GM23338 (cell line): ENCODE measurements at regions not wholly inside any gene's neighbourhood (a gene's known extent, or its start where the extent isn't known, plus 50 kb on each side); places are given as distances from the start of the nearest gene placed in this dataset.

Experiments used
- ATAC-seq: fragments of 200-7000 bp; cut with Tn5 transposase; 3 replicates; pipeline ENCODE4 v1.9.1; 2020
- DNase-seq: peaks from one replicate; pipeline ENCODE4 v3.0.0-alpha.2; 2015; ENCODE audit warnings: low spot score
- H2AFZ ChIP-seq: fragments of 200-600 bp; sonication (generic); 2 replicates; pipeline ENCODE4 v1.8.0; 2016; ENCODE audit warnings: antibody characterized with exemption, mild to moderate bottlenecking, moderate library complexity
- H3F3A ChIP-seq: fragments of 200-600 bp; sonication (generic); replicated peaks from 2 replicates; pipeline ENCODE4 v1.8.0; 2017; ENCODE audit warnings: antibody characterized with exemption, mixed run types, low read depth
- H3K27ac ChIP-seq: fragments of 200-600 bp; sonication (generic); 2 replicates; pipeline ENCODE4 v1.6.1; 2016; ENCODE audit warnings: low read depth
- H3K27me3 ChIP-seq: fragments of 200-600 bp; sonication (generic); 2 replicates; pipeline ENCODE4 v1.8.0; 2016; ENCODE audit warnings: mild to moderate bottlenecking, mixed run types, moderate library complexity; ENCODE audit not compliant: insufficient read depth
- H3K36me3 ChIP-seq: fragments of 200-600 bp; sonication (generic); 2 replicates; pipeline ENCODE4 v1.8.0; 2016; ENCODE audit warnings: mild to moderate bottlenecking; ENCODE audit not compliant: insufficient read depth
- H3K4me1 ChIP-seq: fragments of 200-600 bp; sonication (generic); 2 replicates; pipeline ENCODE4 v1.8.0; 2016; ENCODE audit warnings: mild to moderate bottlenecking, moderate library complexity; ENCODE audit not compliant: insufficient read depth
- H3K4me2 ChIP-seq: fragments of 200-600 bp; sonication (generic); 2 replicates; pipeline ENCODE4 v1.7.1; 2017; ENCODE audit warnings: mixed run types
- H3K4me3 ChIP-seq: fragments of 200-600 bp; sonication (generic); 2 replicates; pipeline ENCODE4 v1.6.1; 2016; ENCODE audit warnings: mixed run types
- H3K79me2 ChIP-seq: fragments of 200-600 bp; sonication (generic); replicated peaks from 2 replicates; pipeline ENCODE4 v1.8.0; 2017; ENCODE audit warnings: mild to moderate bottlenecking; ENCODE audit not compliant: insufficient read depth
- H3K9me2 ChIP-seq: fragments of 200-600 bp; sonication (generic); 2 replicates; pipeline ENCODE4 v1.8.0; 2017; ENCODE audit not compliant: insufficient read depth
- H4K20me1 ChIP-seq: fragments of 200-600 bp; sonication (generic); replicated peaks from 2 replicates; pipeline ENCODE4 v1.8.0; 2017; ENCODE audit warnings: mild to moderate bottlenecking; ENCODE audit not compliant: insufficient read depth
- H3K27ac Mint-ChIP-seq: 2 replicates; pipeline ENCODE4 v1.8.0; 2020; ENCODE audit warnings: inconsistent platforms, mild to moderate bottlenecking, moderate library complexity, mixed read lengths
- H3K27me3 Mint-ChIP-seq: 3 replicates; pipeline ENCODE4 v1.8.0; 2022; ENCODE audit warnings: low read depth, mild to moderate bottlenecking, moderate library complexity, mixed read lengths, inconsistent platforms; ENCODE audit not compliant: insufficient read depth, poor library complexity
- H3K36me3 Mint-ChIP-seq: 3 replicates; pipeline ENCODE4 v1.8.0; 2021; ENCODE audit warnings: low read depth, mild to moderate bottlenecking, inconsistent platforms, moderate library complexity, mixed read lengths
- H3K4me1 Mint-ChIP-seq: 3 replicates; pipeline ENCODE4 v1.8.0; 2020; ENCODE audit warnings: mild to moderate bottlenecking, inconsistent platforms, mixed read lengths
- H3K4me3 Mint-ChIP-seq: 3 replicates; pipeline ENCODE4 v1.8.0; 2021; ENCODE audit warnings: moderate library complexity, mild to moderate bottlenecking, inconsistent platforms, mixed read lengths
- H3K9me3 Mint-ChIP-seq: 3 replicates; pipeline ENCODE4 v1.8.0; 2020; ENCODE audit warnings: moderate library complexity, mild to moderate bottlenecking, inconsistent platforms, mixed read lengths
- CREB1 ChIP-seq: fragments of 250-450 bp; sonication (Bioruptor Pico); IDR thresholded peaks from 2 replicates; pipeline ENCODE4 v1.5.0; 2020; ENCODE audit warnings: low read depth, mild to moderate bottlenecking, moderate library complexity
- CTCF ChIP-seq, 2 experiments: fragments of 200-600 bp in 1 of 2; sonication (generic) in 1 of 2; conservative IDR thresholded peaks; 2 replicates each; pipeline versions ENCODE4 v1.5.1 to v1.6.1; 2016 to 2017; ENCODE audit warnings: antibody characterized with exemption in 2 of 2, low read depth in 2 of 2, mild to moderate bottlenecking in 2 of 2, moderate library complexity in 1 of 2
- ETS1 ChIP-seq: IDR thresholded peaks from 2 replicates; pipeline ENCODE4 v1.6.1; 2016; ENCODE audit warnings: antibody characterized with exemption
- EZH2phosphoT487 ChIP-seq: fragments of 200-600 bp; sonication (generic); IDR thresholded peaks from one replicate; pipeline ENCODE4 v1.8.1; 2018; ENCODE audit warnings: antibody characterized with exemption; ENCODE audit not compliant: unreplicated experiment
- JUNB ChIP-seq: IDR thresholded peaks from one replicate; pipeline ENCODE4 v1.6.1; 2016; ENCODE audit warnings: antibody characterized with exemption; ENCODE audit not compliant: unreplicated experiment
- POLR2AphosphoS5 ChIP-seq: IDR thresholded peaks from 2 replicates; pipeline ENCODE4 v1.6.1; 2016; ENCODE audit warnings: antibody characterized with exemption, low read depth
- ZNF331 ChIP-seq: fragments of 250-450 bp; sonication (Bioruptor Pico); IDR thresholded peaks from 2 replicates; pipeline ENCODE4 v1.5.0; 2020; ENCODE audit warnings: low read depth, mild to moderate bottlenecking, moderate library complexity
- ZNF462 ChIP-seq: fragments of 250-450 bp; sonication (Bioruptor Pico); IDR thresholded peaks from 2 replicates; pipeline ENCODE4 v1.5.0; 2020; ENCODE audit warnings: mild to moderate bottlenecking, moderate library complexity

- Histone ChIP-seq H3K36me3 (no peaks in the 10 kb centered on the region), H3K27ac (no peak overlapping the region), H4K20me1 (no peaks in the 10 kb centered on the region), H3K9me2 (no peaks in the 10 kb centered on the region), H3K4me1 (peaks cover 11% of the 10 kb centered on the region), H3K4me3 (no peak overlapping the region), H3F3A (no peaks in the 10 kb centered on the region), H2AFZ (no peak overlapping the region), H3K79me2 (no peaks in the 10 kb centered on the region), H3K27me3 (no peaks in the 10 kb centered on the region), H3K4me2 (no peak overlapping the region; the same call in 1 of the 2 replicates)
- peaks cover 4% of the 10 kb centered on the region for H3K27me3 Mint-ChIP-seq
- no peak for DNase-seq
- TF ChIP-seq ETS1, result no peak
- TF ChIP-seq ZNF462 (CRISPR knock-in tag), result no peak
- no peak for TF ChIP-seq EZH2phosphoT487
- TF ChIP-seq POLR2AphosphoS5, result no peak
- ATAC-seq, result no peak
- no peak overlapping the region for H3K4me3 Mint-ChIP-seq
- H3K27ac Mint-ChIP-seq, result no peak overlapping the region
- no peaks in the 10 kb centered on the region for H3K36me3 Mint-ChIP-seq
- peaks cover 22% of the 10 kb centered on the region for H3K4me1 Mint-ChIP-seq
- H3K9me3 Mint-ChIP-seq, result no peaks in the 10 kb centered on the region
Measured at GRCh38 chr6:53989504-53989903, 121.7 kb upstream of the MLIP start.

GRCh38 chr6:53992522-53992921 is 118.7 kb upstream of the MLIP start:
- H3K4me2 ChIP-seq, result no peak overlapping the region
- peaks cover 8% of the 10 kb centered on the region; the same call in 1 of the 2 replicates for H3K4me1 ChIP-seq
- peaks cover 15% of the 10 kb centered on the region for H3K4me1 Mint-ChIP-seq
- no peaks in the 10 kb centered on the region for H3F3A ChIP-seq
- H3K27ac Mint-ChIP-seq, result no peak overlapping the region
- peaks cover 4% of the 10 kb centered on the region for H3K27me3 Mint-ChIP-seq
- no peak overlapping the region for H3K27ac ChIP-seq
- H2AFZ ChIP-seq, result no peak overlapping the region
- no peaks in the 10 kb centered on the region for H3K36me3 Mint-ChIP-seq
- H4K20me1 ChIP-seq, result no peaks in the 10 kb centered on the region
- H3K79me2 ChIP-seq, result no peaks in the 10 kb centered on the region
- no peaks in the 10 kb centered on the region for H3K9me2 ChIP-seq
- no peak for ATAC-seq
- no peak overlapping the region for H3K4me3 ChIP-seq
- no peaks in the 10 kb centered on the region for H3K36me3 ChIP-seq
- H3K4me3 Mint-ChIP-seq, result no peak overlapping the region
- H3K27me3 ChIP-seq, result no peaks in the 10 kb centered on the region
- DNase-seq, result no peak
- TF ChIP-seq JUNB (no peak), CTCF (conservative IDR thresholded peaks at IDR 0.05; ENCODE audit: low read depth in 2 of 2) (peak; percentile 4 to 33; a peak in 2 of 4 replicates), ZNF331 (no peak), CREB1 (CRISPR knock-in tag) (no peak), POLR2AphosphoS5 (no peak)
- H3K9me3 Mint-ChIP-seq, result no peaks in the 10 kb centered on the region
